Endothelial cell of umbilical vein (primary cell): ENCODE measurements at regions not wholly inside any gene's neighbourhood (a gene's known extent, or its start where the extent isn't known, plus 50 kb on each side); places are given as distances from the start of the nearest gene placed in this dataset.

Source experiments
- BruUV-seq: library from RNA; stranded (reverse); fragments of 400-500 nt; replicated peaks from 2 replicates; lab custom pipeline; 2021; lab: Mats Ljungman, UMichigan
- CTCF ChIA-PET: fragments of 300-600, 350-600 bp; sonication (Branson Sonifier 250); formaldehyde crosslinking; loops from one replicate; lab custom pipeline; 2021; ENCODE audit warnings: antibody characterized with exemption, inconsistent platforms; lab: Charles Lee
- POLR2A ChIA-PET: fragments of 300-600, 350-600 bp; sonication (Branson Sonifier 250); formaldehyde crosslinking; loops from one replicate; lab custom pipeline; 2021; ENCODE audit warnings: antibody characterized with exemption, inconsistent platforms; lab: Charles Lee
- DNase-seq: peaks from one replicate; pipeline ENCODE4 v3.0.0-alpha.2; 2011; ENCODE audit warnings: low read depth, low spot score
- FAIRE-seq: peaks from 2 replicates; lab custom pipeline; 2011; peaks lifted over from hg19 to GRCh38; lab: Jason Lieb, UNC
- H2AFZ ChIP-seq: 2 replicates; pipeline ENCODE4 v1.6.0; 2012; ENCODE audit warnings: low read depth, low read length, control low read depth, inconsistent platforms
- H3K27ac ChIP-seq: 2 replicates; pipeline ENCODE4 v1.5.1; 2011; ENCODE audit warnings: low read depth, mild to moderate bottlenecking, control low read depth, low read length, moderate library complexity; ENCODE audit not compliant: insufficient read depth
- H3K27me3 ChIP-seq, 2 experiments: 2 replicates each; pipeline versions ENCODE4 v1.6.0 to v1.6.1; 2011; ENCODE audit warnings: low read length in 2 of 2, mixed read lengths in 1 of 2; ENCODE audit not compliant: control insufficient read depth in 2 of 2, insufficient read depth in 2 of 2
- H3K36me3 ChIP-seq, 2 experiments: 2 replicates in 1 of 2; 3 replicates in 1 of 2; pipeline ENCODE4 v1.5.1; 2011; ENCODE audit warnings: low read length in 2 of 2, mild to moderate bottlenecking in 1 of 2, moderate library complexity in 1 of 2; ENCODE audit not compliant: control insufficient read depth in 2 of 2, insufficient read depth in 2 of 2; ENCODE audit errors: extremely low read depth in 1 of 2
- H3K4me1 ChIP-seq: 3 replicates; pipeline ENCODE4 v1.5.1; 2011; ENCODE audit warnings: mild to moderate bottlenecking, low read length; ENCODE audit not compliant: control insufficient read depth, insufficient read depth; ENCODE audit errors: extremely low read depth
- H3K4me2 ChIP-seq: 2 replicates; pipeline ENCODE4 v1.6.1; 2011; ENCODE audit warnings: low read length, control low read depth, mixed read lengths; ENCODE audit not compliant: insufficient read depth
- H3K4me3 ChIP-seq, 3 experiments: fragments of 200-600 bp in 1 of 3; sonication (generic), shearing (Covaris generic) in 1 of 3; replicated peaks in 1 of 3; 2 replicates each; pipeline ENCODE4 v1.5.1; 2011 to 2016; ENCODE audit warnings: control low read depth in 3 of 3, low read length in 3 of 3, mild to moderate bottlenecking in 2 of 3, inconsistent platforms in 1 of 3, low read depth in 1 of 3, moderate library complexity in 1 of 3; ENCODE audit not compliant: insufficient read depth in 1 of 3
- H3K79me2 ChIP-seq: 2 replicates; pipeline ENCODE4 v1.6.0; 2012; ENCODE audit warnings: low read length, inconsistent platforms; ENCODE audit not compliant: control insufficient read depth, insufficient read depth
- H3K9ac ChIP-seq: replicated peaks from 2 replicates; pipeline ENCODE3; 2011; ENCODE audit warnings: low read length, control low read depth; ENCODE audit not compliant: insufficient read depth; ENCODE audit errors: extremely low read depth
- H3K9me1 ChIP-seq: replicated peaks from 3 replicates; pipeline ENCODE4 v1.6.0; 2011; ENCODE audit warnings: mild to moderate bottlenecking, low read length; ENCODE audit not compliant: control insufficient read depth, insufficient read depth; ENCODE audit errors: extremely low read depth
- H3K9me3 ChIP-seq: replicated peaks from 2 replicates; pipeline ENCODE4 v1.5.1; 2012; ENCODE audit warnings: low read length, inconsistent platforms; ENCODE audit not compliant: control insufficient read depth, insufficient read depth
- H4K20me1 ChIP-seq: replicated peaks from 2 replicates; pipeline ENCODE3; 2011; ENCODE audit warnings: mild to moderate bottlenecking, low read length; ENCODE audit not compliant: control insufficient read depth, insufficient read depth; ENCODE audit errors: extremely low read depth
- CTCF ChIP-seq, 2 donors: IDR thresholded peaks; 1 replicate in 1 of 2; 2 replicates in 1 of 2; pipeline ENCODE4 v1.5.1; 2011; ENCODE audit warnings: low read length in 2 of 2, mild to moderate bottlenecking in 2 of 2, moderate library complexity in 2 of 2, control low read depth in 1 of 2, inconsistent platforms in 1 of 2, low read depth in 1 of 2; ENCODE audit not compliant: insufficient read depth in 1 of 2; ENCODE audit errors: extremely low read depth in 1 of 2
- EZH2 ChIP-seq: IDR thresholded peaks from 2 replicates; pipeline ENCODE4 v1.6.1; 2012; ENCODE audit warnings: borderline replicate concordance, low read depth, mild to moderate bottlenecking, moderate library complexity, low read length, inconsistent platforms; ENCODE audit not compliant: severe bottlenecking
- FOS ChIP-seq: IDR thresholded peaks from 2 replicates; pipeline ENCODE4 v1.6.1; 2011; ENCODE audit warnings: mild to moderate bottlenecking, low read length, moderate library complexity, borderline replicate concordance; ENCODE audit not compliant: insufficient read depth
- GATA2 ChIP-seq: IDR thresholded peaks from 2 replicates; pipeline ENCODE4 v1.7.0; 2011; ENCODE audit warnings: low read depth, mild to moderate bottlenecking, moderate library complexity, mixed read lengths, low read length; ENCODE audit not compliant: insufficient read length, insufficient read depth
- JUN ChIP-seq: IDR thresholded peaks from 2 replicates; pipeline ENCODE4 v1.6.1; 2011; ENCODE audit warnings: borderline replicate concordance, low read depth; ENCODE audit not compliant: insufficient read length, insufficient read depth
- MAX ChIP-seq: IDR thresholded peaks from 2 replicates; pipeline ENCODE4 v1.6.1; 2011; ENCODE audit not compliant: insufficient read depth, insufficient read length
- MYC ChIP-seq: IDR thresholded peaks from one replicate; pipeline ENCODE4 v1.6.1; 2011; ENCODE audit warnings: mild to moderate bottlenecking, low read depth, low read length
- POLR2A ChIP-seq: IDR thresholded peaks from 2 replicates; pipeline ENCODE4 v1.6.1; 2012; ENCODE audit warnings: low read depth, mild to moderate bottlenecking, control low read depth, low read length
- POLR2AphosphoS5 ChIP-seq: IDR thresholded peaks from 2 replicates; pipeline ENCODE4 v1.6.1; 2012; ENCODE audit warnings: low read depth, mild to moderate bottlenecking, control low read depth, low read length, moderate library complexity; ENCODE audit not compliant: insufficient read depth
- dilution Hi-C: fragments of 300-500 bp; cut with MboI; formaldehyde crosslinking; loops from one replicate; pipeline ENCODE4 v1.15.0; 2019; ENCODE audit warnings: low sequenced_read_pairs; ENCODE audit not compliant: extremely low pct_ligation_motif_present
- intact Hi-C: fragments of 100-400 bp; cut with micrococcal nuclease; formaldehyde crosslinking; loops from one replicate; pipeline ENCODE4 v1.10.0; 2022

- BruUV-seq, result no TSS peak
- Histone ChIP-seq H3K9me3 (no peaks in the 10 kb centered on the region), H3K79me2 (no peaks in the 10 kb centered on the region), H3K36me3 (no peaks in the 10 kb centered on the region), H3K4me1 (no peaks in the 10 kb centered on the region), H4K20me1 (no peaks in the 10 kb centered on the region), H3K27ac (no peak overlapping the region), H3K9me1 (no peaks in the 10 kb centered on the region), H3K9ac (no peak overlapping the region), H2AFZ (no peak overlapping the region), H3K4me3 (no peak overlapping the region), H3K27me3 (no peaks in the 10 kb centered on the region), H3K4me2 (no peak overlapping the region)
- no peak for TF ChIP-seq CTCF (IDR thresholded peaks at IDR 0.05; ENCODE audit: extremely low read depth in 1 of 2, insufficient read depth in 1 of 2, low read depth in 1 of 2, low read length in 2 of 2)
- no peak for TF ChIP-seq MYC
- TF ChIP-seq POLR2A, result no peak
- no peak for TF ChIP-seq EZH2
- no peak for TF ChIP-seq FOS
- TF ChIP-seq POLR2AphosphoS5, result no peak
- TF ChIP-seq MAX, result no peak
- TF ChIP-seq JUN, result no peak
- no peak for TF ChIP-seq GATA2
- dilution Hi-C loops (no loop called here), intact Hi-C loops (no loop called here)
- DNase-seq, result no peak
- FAIRE-seq, result no peak
- ChIA-PET CTCF (interaction anchor here (1.0 kb wide), 1 partner anchor 20 kb away, joined by 3 read pairs; no protein-coding TSS in a partner anchor), POLR2A (no interaction called here)
Measured at GRCh38 chr9:85171163-85171562, 501.6 kb downstream of the NTRK2 start.
